Activated CD8-positive, alpha-beta T cell treated with anti-CD3 and anti-CD28 coated beads, Interleukin-2, amount 10 ng/mL, durations not matched to agents 7 days and 5 days (primary cell): ENCODE measurements at regions not wholly inside any gene's neighbourhood (a gene's known extent, or its start where the extent isn't known, plus 50 kb on each side); places are given as distances from the start of the nearest gene placed in this dataset.

Source experiments
- ATAC-seq: fragments of 150-1000 bp; cut with Tn5 transposase; one replicate; pipeline ENCODE4 v1.10.0; 2021; ENCODE audit warnings: moderate library complexity
- CTCF ChIA-PET: fragments of 350-600 bp; sonication (Branson Sonifier 250); formaldehyde crosslinking; loops from one replicate; lab custom pipeline; 2021; ENCODE audit warnings: antibody characterized with exemption; lab: Charles Lee
- POLR2A ChIA-PET: fragments of 350-600 bp; sonication (Branson Sonifier 250); formaldehyde crosslinking; loops from one replicate; lab custom pipeline; 2021; ENCODE audit warnings: antibody characterized with exemption; lab: Charles Lee
- DNase-seq: peaks from one replicate; pipeline ENCODE4 v3.0.0-alpha.2; 2020
- H3K27ac Mint-ChIP-seq: one replicate; pipeline ENCODE4 v1.8.0; 2021; ENCODE audit warnings: mild to moderate bottlenecking, mixed read lengths
- H3K27me3 Mint-ChIP-seq: one replicate; pipeline ENCODE4 v1.8.0; 2021; ENCODE audit warnings: low read depth, mixed read lengths
- H3K36me3 Mint-ChIP-seq: one replicate; pipeline ENCODE4 v1.8.0; 2021; ENCODE audit warnings: low read depth, mixed read lengths
- H3K4me1 Mint-ChIP-seq: one replicate; pipeline ENCODE4 v1.8.0; 2021; ENCODE audit warnings: low read depth, mixed read lengths
- H3K4me3 Mint-ChIP-seq: one replicate; pipeline ENCODE4 v1.8.0; 2021; ENCODE audit warnings: mild to moderate bottlenecking, mixed read lengths
- H3K9me3 Mint-ChIP-seq: one replicate; pipeline ENCODE4 v1.8.0; 2022; ENCODE audit warnings: mixed read lengths; ENCODE audit not compliant: insufficient read depth

DNA sequence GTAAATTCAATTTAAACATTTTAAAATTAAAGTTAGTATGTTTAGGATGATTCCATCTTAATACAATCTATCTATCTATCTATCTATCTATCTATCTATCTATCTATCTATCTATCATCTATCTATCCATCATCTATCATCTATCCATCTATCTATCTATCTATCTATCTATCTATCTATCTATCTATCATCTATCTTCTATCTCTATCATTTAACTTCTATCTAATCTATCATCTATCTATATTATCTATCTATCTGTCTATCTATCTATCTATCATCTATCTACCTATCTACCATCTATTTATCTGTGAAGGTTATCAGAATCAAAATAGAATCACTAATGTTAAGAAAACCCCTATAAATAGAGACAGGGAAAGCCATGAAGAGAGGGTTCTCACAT, 78.3 kb downstream of the RAMP3 start:
- Mint-ChIP-seq H3K4me3 (no peak overlapping the region), H3K9me3 (no peaks in the 10 kb centered on the region), H3K27me3 (peaks cover 43% of the 10 kb centered on the region), H3K4me1 (no peaks in the 10 kb centered on the region), H3K36me3 (no peaks in the 10 kb centered on the region), H3K27ac (no peak overlapping the region)
- no peak for DNase-seq
- POLR2A ChIA-PET, result no interaction called here
- CTCF ChIA-PET, result no interaction called here
- ATAC-seq, result no peak

DNA sequence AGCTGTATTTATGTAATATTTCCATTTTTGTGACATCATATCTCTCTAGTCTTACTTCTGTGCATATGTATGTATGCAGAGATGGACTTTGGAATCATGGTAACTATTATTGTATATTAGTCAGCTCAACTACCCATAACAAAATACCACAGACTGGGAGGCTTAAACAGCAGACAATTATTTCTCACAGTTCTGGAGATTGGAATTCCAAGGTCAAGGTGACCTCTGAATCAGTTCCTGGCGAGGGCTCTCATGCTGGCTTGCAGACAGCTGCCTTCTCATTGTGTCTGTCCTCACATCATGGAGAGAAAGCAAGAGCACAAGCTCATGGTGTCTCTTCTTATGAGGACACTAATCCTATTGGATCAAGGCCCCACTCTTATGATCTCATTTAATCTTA, 79.1 kb downstream of the RAMP3 start:
- H3K4me1 Mint-ChIP-seq, result no peaks in the 10 kb centered on the region
- H3K36me3 Mint-ChIP-seq, result no peaks in the 10 kb centered on the region
- no peak overlapping the region for H3K27ac Mint-ChIP-seq
- DNase-seq, result no peak
- H3K4me3 Mint-ChIP-seq, result no peak overlapping the region
- peaks cover 46% of the 10 kb centered on the region for H3K27me3 Mint-ChIP-seq
- no peaks in the 10 kb centered on the region for H3K9me3 Mint-ChIP-seq
- ATAC-seq, result no peak
- ChIA-PET CTCF (interaction anchor here (1.3 kb wide), 1 partner anchor 83 kb away, joined by 4 read pairs; no protein-coding TSS in a partner anchor), POLR2A (no interaction called here)

DNA sequence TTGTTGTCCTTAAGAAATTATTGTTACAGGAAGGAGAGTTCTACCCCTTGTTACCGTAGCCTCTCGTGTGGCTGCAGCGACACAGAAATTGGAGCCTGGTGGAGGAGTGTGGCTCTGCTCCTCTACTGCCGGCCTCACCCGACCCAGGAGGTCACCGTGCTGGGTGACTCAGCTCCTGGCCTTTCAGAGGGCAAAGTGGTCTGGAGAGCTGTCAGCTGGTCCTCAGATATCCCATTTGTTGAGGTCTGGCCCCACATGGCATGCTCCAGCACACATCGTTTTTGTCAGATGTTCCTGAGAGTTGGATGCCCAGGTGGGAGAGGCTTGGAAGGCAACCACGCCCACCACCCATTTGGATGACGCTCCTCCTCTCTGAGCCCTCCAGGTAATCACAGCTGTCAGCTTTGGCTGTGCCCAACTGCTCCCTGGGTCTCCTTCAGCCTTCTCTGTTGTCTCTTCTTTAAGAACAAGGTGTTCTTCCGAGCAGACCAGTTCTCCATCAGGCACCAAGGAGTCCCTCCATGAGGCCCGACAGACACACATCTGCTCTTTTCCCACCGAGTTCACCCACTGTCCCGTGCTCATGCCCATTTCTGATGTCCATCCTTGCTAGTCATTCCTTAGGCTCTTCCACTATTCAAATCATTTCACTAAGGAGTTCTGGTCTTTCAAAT, 80.3 kb downstream of the RAMP3 start:
- POLR2A ChIA-PET, result no interaction called here
- DNase-seq (no peak), ATAC-seq (no peak)
- Mint-ChIP-seq H3K9me3 (no peaks in the 10 kb centered on the region), H3K27ac (no peak overlapping the region), H3K4me3 (no peak overlapping the region), H3K4me1 (no peaks in the 10 kb centered on the region), H3K27me3 (peaks cover 46% of the 10 kb centered on the region), H3K36me3 (no peaks in the 10 kb centered on the region)
- CTCF ChIA-PET, result interaction anchor here (1.3 kb wide), 1 partner anchor 84 kb away, joined by 4 read pairs; no protein-coding TSS in a partner anchor

DNA sequence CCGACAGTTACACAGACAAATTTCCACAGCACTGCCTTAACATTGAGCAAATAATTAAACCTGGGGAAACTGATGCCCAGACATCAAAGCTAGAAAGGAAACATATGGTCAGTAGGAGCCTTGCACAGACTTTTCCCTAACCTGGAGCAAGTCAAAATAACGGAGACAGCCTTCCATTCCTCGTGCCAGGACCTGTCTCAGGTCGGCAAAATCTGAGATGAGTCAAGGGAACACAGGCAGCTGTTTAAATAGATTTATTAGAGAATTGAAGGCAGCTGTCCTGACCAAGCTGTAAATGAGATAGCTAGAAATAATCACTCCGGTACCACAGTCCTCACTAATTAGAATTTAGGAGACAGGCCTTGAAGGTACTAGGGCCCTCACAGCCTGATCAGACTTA, 81.2 kb downstream of the RAMP3 start:
- H3K27me3 Mint-ChIP-seq, result peaks cover 45% of the 10 kb centered on the region
- H3K27ac Mint-ChIP-seq, result no peak overlapping the region
- no peak overlapping the region for H3K4me3 Mint-ChIP-seq
- no peaks in the 10 kb centered on the region for H3K4me1 Mint-ChIP-seq
- POLR2A ChIA-PET, result no interaction called here
- H3K9me3 Mint-ChIP-seq, result no peaks in the 10 kb centered on the region
- CTCF ChIA-PET, result no interaction called here
- DNase-seq (no peak), ATAC-seq (no peak)
- H3K36me3 Mint-ChIP-seq, result no peaks in the 10 kb centered on the region

GRCh38 chr7:45239486-45239885, 81.9 kb downstream of the RAMP3 start:
- H3K9me3 Mint-ChIP-seq, result no peaks in the 10 kb centered on the region
- POLR2A ChIA-PET, result no interaction called here

GRCh38 chr7:45240273-45240771, 82.7 kb downstream of the RAMP3 start:
- ATAC-seq (no peak), DNase-seq (no peak)
- Mint-ChIP-seq H3K27ac (no peak overlapping the region), H3K9me3 (no peaks in the 10 kb centered on the region), H3K4me1 (no peaks in the 10 kb centered on the region), H3K27me3 (peaks cover 42% of the 10 kb centered on the region), H3K4me3 (no peak overlapping the region), H3K36me3 (no peaks in the 10 kb centered on the region)
- CTCF ChIA-PET, result no interaction called here
- POLR2A ChIA-PET, result no interaction called here

More at GRCh38 chr7:45239486-45239885, 81.9 kb downstream of the RAMP3 start:
- no peaks in the 10 kb centered on the region for H3K4me1 Mint-ChIP-seq
- H3K27me3 Mint-ChIP-seq, result peaks cover 41% of the 10 kb centered on the region
- H3K27ac Mint-ChIP-seq, result no peak overlapping the region
- CTCF ChIA-PET, result no interaction called here
- H3K4me3 Mint-ChIP-seq, result no peak overlapping the region
- ATAC-seq, result no peak
- H3K36me3 Mint-ChIP-seq, result no peaks in the 10 kb centered on the region
- DNase-seq, result no peak

DNA sequence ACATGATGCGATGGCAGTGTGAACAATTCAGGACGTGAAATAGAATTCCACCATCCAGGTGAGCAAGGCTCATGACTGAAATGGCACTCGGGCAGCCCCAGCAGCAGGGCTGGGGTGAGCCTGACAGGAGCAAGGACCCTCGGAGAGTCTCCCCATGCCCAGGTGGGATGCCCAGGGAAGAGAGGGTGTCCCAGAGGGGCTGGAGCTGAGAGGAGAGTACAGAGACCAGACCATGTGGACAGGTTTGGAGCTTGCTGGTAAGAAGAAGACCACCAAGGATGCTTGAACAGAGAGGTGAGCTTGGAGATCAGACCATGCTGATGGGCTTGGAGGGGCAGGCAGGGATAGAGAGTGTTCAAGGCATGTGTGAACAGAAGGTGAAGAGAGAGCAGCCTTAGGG, 83.3 kb downstream of the RAMP3 start:
- no peaks in the 10 kb centered on the region for H3K36me3 Mint-ChIP-seq
- no peak for ATAC-seq
- CTCF ChIA-PET, result no interaction called here

DNA sequence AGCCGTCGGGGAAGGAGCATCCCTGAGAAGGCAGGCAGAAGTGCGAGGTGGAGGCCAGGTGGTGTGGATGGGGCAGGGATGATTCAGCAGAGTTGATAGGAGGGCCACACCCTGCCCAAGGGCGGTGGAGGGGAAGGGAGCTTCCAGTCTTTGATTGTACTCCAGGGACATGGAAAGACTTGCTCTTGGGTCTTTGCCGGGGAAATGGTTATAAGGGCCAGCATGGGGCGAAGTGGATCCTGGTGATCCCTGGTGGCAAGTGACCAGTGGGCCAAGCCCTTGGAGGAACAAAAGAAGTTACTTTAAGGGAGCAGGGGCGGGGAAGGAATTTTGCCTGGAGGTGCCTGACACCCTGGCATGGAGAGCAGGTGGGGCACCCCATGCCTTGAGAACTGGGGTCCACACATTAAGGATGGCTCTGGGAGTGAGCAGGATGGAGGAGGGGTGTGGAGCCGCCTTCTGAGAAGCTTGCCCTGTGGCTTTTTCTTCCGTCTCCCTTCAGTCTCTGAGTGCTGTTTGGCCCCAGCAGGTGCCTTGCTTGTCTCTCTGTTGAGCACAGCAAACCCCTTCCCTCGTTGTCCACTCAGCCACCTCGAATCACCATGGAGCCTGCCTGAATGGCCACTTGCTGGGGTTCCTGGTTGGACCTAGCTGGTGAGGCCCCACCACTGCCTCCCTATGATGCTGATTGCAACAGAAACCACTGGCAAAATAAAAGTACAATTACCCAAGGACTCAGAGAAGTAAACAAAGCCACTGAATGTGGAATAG, 83.9 kb downstream of the RAMP3 start:
- no peaks in the 10 kb centered on the region for H3K9me3 Mint-ChIP-seq
- H3K4me3 Mint-ChIP-seq, result no peak overlapping the region
- no peak for ATAC-seq

More for the DNA sequence above, 83.3 kb downstream of the RAMP3 start:
- POLR2A ChIA-PET, result no interaction called here
- no peak overlapping the region for H3K27ac Mint-ChIP-seq
- DNase-seq, result no peak
- H3K9me3 Mint-ChIP-seq, result no peaks in the 10 kb centered on the region
- no peak overlapping the region for H3K4me3 Mint-ChIP-seq
- peaks cover 3% of the 10 kb centered on the region for H3K4me1 Mint-ChIP-seq
- peaks cover 46% of the 10 kb centered on the region for H3K27me3 Mint-ChIP-seq

DNA sequence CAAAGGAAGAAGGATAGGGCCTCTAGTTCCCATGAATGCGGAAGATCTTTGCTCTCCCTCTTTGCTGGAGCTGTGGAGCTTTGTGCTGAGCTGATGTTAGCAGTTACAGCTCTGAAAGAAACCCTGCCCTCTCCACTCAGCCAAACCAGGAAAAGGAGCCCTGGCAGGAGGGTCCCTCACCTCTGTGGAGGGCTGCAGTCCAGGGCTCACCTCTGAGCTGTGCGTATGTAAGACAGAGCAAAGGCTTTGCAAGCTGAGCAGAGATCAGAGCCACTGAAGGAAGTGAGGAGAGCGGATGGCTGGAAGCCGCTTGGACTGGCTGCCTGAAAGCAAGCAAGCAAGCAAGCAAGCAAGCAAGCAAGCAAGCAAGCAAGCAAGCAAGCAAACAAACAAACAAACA, 84.7 kb downstream of the RAMP3 start:
- ChIA-PET CTCF (interaction anchor here (1.6 kb wide), 1 partner anchor 17 kb away, joined by 4 read pairs; no protein-coding TSS in a partner anchor), POLR2A (no interaction called here)
- ATAC-seq (no peak), DNase-seq (no peak)
- H3K9me3 Mint-ChIP-seq, result no peaks in the 10 kb centered on the region
- H3K4me1 Mint-ChIP-seq, result peaks cover 12% of the 10 kb centered on the region
- H3K27ac Mint-ChIP-seq, result no peak overlapping the region
- H3K36me3 Mint-ChIP-seq, result no peaks in the 10 kb centered on the region
- no peak overlapping the region for H3K4me3 Mint-ChIP-seq
- H3K27me3 Mint-ChIP-seq, result peaks cover 50% of the 10 kb centered on the region

More for the DNA sequence above, 83.9 kb downstream of the RAMP3 start:
- ChIA-PET POLR2A (no interaction called here), CTCF (interaction anchor here (1.6 kb wide), 1 partner anchor 18 kb away, joined by 4 read pairs; no protein-coding TSS in a partner anchor)
- H3K4me1 Mint-ChIP-seq, result peaks cover 8% of the 10 kb centered on the region
- DNase-seq, result no peak
- peaks cover 49% of the 10 kb centered on the region for H3K27me3 Mint-ChIP-seq
- H3K27ac Mint-ChIP-seq, result no peak overlapping the region
- no peaks in the 10 kb centered on the region for H3K36me3 Mint-ChIP-seq

DNA sequence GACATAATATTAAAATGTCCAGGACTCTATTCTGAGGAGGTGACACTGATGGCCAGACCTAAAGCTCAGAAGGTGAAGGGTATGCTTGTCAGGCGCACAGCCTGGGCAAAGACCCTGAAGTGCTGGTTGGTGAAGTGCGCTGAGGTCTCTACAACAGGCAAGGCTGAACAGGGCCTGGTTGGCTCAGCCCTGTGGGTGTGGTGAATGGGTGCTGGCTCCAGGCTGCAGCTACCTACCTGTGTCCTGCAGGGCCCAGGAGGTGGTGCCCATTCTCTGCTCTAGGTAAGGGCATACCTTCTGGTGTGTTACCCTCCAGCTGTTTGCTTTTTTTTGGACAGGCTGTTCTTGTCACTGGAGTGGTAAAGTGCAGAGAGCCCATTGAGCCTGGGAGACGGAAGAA, 85.1 kb downstream of the RAMP3 start:
- H3K27ac Mint-ChIP-seq, result no peak overlapping the region
- no peaks in the 10 kb centered on the region for H3K9me3 Mint-ChIP-seq
- H3K27me3 Mint-ChIP-seq, result peaks cover 50% of the 10 kb centered on the region
- ChIA-PET CTCF (interaction anchor here (1.6 kb wide), 1 partner anchor 16 kb away, joined by 4 read pairs; no protein-coding TSS in a partner anchor), POLR2A (no interaction called here)
- no peaks in the 10 kb centered on the region for H3K36me3 Mint-ChIP-seq
- peaks cover 12% of the 10 kb centered on the region for H3K4me1 Mint-ChIP-seq
- H3K4me3 Mint-ChIP-seq, result no peak overlapping the region
- ATAC-seq, result no peak
- no peak for DNase-seq

GRCh38 chr7:45244981-45245380, 87.4 kb downstream of the RAMP3 start:
- ATAC-seq (no peak), DNase-seq (no peak)
- no peaks in the 10 kb centered on the region for H3K9me3 Mint-ChIP-seq
- H3K27ac Mint-ChIP-seq, result no peak overlapping the region
- ChIA-PET POLR2A (no interaction called here), CTCF (interaction anchor here (2.5 kb wide), 1 partner anchor 16 kb away, joined by 9 read pairs; no protein-coding TSS in a partner anchor)
- peaks cover 12% of the 10 kb centered on the region for H3K4me1 Mint-ChIP-seq
- peaks cover 46% of the 10 kb centered on the region for H3K27me3 Mint-ChIP-seq
- no peak overlapping the region for H3K4me3 Mint-ChIP-seq
- no peaks in the 10 kb centered on the region for H3K36me3 Mint-ChIP-seq

DNA sequence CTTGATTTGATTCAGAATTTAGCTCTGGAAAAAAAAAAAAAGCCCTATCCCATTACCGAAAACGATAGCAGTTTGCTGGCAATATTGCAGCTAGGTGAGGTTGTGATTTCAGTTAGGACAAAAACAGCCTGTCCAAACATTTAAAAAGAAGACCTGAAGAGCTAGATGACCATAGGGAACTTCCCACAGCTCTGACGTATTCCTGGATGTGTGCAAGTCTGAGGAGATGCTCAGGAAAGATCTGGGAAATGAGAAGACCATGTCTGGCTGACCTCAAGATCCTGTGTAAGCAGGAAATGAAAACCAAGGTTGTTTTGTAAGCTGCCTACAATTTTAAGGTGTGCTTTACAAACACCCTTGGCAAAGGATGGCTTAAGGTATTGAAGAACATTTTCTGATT, 88.7 kb downstream of the RAMP3 start:
- Mint-ChIP-seq H3K9me3 (no peaks in the 10 kb centered on the region), H3K36me3 (no peaks in the 10 kb centered on the region), H3K4me1 (peaks cover 12% of the 10 kb centered on the region), H3K27me3 (peaks cover 43% of the 10 kb centered on the region), H3K27ac (no peak overlapping the region), H3K4me3 (no peak overlapping the region)
- POLR2A ChIA-PET, result no interaction called here
- CTCF ChIA-PET, result interaction anchor here (1.3 to 2.5 kb wide), 2 partner anchors 13 to 15 kb away, joined by 4 to 9 read pairs; no protein-coding TSS in a partner anchor
- DNase-seq (no peak), ATAC-seq (no peak)
